Middle frontal gyrus (tissue), 1 donor: ENCODE measurements at regions not wholly inside any gene's neighbourhood (a gene's known extent, or its start where the extent isn't known, plus 50 kb on each side); places are given as distances from the start of the nearest gene placed in this dataset.
"Not testable (repeated sequence)": the region's sequence is repeated elsewhere in the genome, so short reads cannot be mapped to it uniquely, and the experiment has no call there.

ENCODE experiments used
- DNase-seq: peaks from one replicate; pipeline ENCODE4 v3.0.0-alpha.2; 2015; ENCODE audit warnings: low spot score; ENCODE audit errors: extremely low spot score

DNA sequence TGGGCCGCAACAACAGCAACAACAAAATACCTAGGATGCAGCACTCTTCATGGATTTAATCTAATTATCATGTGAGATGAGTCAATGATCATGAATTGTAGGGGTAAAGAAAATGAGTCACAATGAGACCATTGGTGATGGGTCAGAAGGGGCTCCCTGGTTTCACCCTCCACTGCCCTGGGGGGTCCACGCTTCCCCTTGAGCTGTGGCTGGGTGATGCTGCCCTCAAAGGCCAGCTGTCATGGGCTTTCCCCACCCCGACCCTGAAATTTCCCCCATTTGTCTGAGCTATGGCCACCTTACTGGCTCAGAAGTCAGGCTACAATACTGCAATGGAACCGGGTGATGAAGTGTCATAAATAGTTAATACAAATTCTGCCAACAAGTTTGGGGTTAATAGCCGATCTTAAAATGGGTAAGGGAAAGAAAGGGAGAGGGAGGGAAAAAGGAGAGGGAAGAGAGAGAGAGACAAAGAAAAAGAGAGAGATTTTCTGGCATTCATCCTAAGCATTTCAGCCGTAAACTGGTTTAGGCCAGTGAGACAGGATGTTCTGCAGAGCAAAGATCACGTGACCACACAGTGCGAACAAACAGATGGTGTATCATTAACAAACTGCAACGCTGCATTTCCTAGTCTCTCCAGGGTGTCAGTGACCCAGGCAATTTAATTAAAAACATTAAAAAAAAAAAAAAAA is 143.4 kb upstream of the ERRFI1 start:
- no peak for DNase-seq

GRCh38 chr1:8167936-8168335 is 141.8 kb upstream of the ERRFI1 start:
- no peak for DNase-seq

DNA sequence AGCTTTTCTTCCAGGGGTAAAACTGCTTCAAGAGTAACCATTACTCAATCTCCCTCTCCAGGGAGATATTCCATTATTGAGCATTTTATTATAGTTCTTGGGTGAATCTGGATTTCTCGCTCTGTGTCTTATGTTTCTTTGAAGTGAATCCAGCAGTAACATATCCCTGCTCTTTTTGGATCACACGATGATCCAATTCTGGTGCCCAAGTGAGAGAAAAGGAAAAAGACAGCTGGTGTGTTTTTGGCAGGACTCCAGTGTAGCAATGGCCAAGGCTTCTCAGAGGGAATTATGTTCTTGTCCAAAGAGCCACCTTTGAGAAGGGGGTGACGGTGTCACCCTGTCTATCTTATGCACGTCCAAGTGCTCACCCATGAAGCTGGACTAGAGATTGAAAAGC is 140.3 kb upstream of the ERRFI1 start:
- peak; percentile 31 for DNase-seq

DNA sequence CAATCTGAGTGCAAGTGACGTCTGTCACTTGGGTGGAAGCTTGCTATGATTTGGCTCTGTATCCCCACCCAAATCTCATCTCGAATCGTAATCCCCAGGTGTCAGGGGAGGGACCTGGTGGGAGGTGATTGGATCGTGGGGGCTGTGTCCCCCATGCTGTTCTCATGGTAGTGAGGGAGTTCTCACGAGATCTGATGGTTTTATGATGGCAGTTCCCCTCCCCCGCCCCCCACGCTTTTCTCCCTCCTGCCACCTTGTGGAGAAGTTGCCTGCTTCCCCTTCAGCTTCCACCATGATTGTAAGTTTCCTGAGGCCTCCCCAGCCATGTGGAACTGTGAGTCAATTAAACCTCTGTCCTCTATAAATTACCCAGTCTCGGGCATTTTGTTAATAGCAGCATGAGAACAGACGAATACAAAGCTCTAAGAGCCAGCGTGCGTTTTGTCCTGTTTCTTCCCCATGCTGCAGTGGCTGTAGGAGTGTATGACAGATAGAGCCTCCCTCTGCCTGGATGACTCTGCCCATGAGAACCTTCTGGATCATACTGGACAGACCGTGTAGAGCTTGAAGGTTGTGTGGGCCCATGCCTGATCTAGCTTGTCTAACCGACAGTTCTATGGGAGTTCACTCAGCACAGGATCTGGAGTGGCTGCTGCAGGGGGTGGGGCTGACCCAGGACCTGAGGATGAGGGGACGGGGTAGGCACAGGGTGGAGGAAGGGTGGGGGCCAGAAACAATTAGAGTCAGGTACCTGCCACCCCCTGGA is 139.7 kb upstream of the ERRFI1 start:
- no peak for DNase-seq

GRCh38 chr1:8164670-8165069 is 138.6 kb upstream of the ERRFI1 start:
- DNase-seq: no peak

- DNase-seq: no peak
Observed at GRCh38 chr1:8163039-8163438, 136.9 kb upstream of the ERRFI1 start.

DNA sequence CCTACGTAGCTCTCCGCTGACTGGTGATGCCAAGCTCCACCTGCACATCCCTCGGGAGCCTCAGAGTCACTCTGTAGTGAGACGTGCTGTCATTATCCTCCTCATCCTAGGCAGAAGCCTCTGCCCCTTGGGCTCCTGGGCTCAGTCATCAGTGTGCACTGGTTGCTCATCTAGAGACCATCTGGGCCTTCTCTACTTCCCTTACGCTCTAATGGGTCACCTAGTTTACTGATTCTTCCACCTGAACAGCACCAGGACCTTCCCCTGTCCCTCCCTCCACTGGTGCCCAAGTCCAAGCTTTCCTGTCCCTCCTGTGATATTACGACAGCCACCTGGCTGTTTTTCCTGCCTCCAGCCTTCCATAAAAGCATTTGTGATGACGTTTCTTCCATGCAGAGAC is 136.1 kb upstream of the ERRFI1 start:
- DNase-seq: no peak

DNA sequence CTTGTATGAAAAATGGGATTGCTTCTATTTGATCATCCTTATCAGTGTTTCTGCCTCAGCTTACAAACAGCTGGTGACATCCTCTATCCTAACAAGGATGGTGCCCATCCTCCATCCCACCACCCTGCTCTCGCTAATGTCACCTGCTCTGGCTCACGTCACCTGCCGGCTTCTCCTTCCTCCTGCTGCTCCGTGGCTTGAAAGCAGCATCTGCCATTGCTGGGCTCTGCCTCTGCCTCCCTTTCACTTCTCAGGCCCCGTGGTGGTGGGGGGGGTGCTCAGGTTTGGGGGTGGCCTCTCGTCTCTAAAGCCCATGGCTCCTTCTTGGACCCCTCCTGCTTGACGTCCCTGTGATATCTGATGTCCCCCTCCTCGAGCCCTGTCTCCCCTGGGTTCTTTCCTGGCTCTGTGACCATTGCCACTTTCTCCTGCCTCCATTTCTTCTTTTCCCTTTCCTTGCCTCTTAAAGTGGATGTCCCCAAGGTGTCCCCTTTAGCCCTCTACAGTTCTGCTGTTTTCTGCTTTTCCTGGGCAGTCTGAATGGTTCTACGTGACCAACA is 135.5 kb upstream of the ERRFI1 start:
- no peak for DNase-seq

- DNase-seq: no peak
Observed at GRCh38 chr1:8159470-8160024, 133.4 kb upstream of the ERRFI1 start.

- no peak for DNase-seq
Observed at GRCh38 chr1:8158995-8159394, 132.9 kb upstream of the ERRFI1 start.

DNA sequence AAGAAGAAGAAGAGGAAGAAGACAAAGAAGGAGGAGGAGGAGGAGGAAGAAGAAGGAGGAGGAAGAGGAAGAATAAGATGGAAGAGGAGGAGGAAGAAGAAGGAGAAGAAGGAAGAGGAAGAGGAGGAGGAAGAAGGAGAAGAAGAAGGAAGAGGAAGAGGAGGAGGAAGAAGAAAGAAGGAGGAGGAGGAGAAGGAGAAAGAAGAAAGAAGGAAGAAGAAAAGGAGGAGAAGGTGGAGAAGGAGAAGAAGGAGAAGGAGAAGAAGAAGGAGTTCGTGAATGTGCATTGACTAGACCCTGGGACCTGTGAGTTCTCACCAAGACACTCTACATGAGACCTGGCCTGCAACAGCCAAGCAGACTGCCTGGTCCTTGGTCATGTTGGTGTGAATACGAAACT is 131.7 kb upstream of the ERRFI1 start:
- DNase-seq: no peak

- no peak for DNase-seq
Observed at GRCh38 chr1:8155528-8156186, 129.5 kb upstream of the ERRFI1 start.

DNA sequence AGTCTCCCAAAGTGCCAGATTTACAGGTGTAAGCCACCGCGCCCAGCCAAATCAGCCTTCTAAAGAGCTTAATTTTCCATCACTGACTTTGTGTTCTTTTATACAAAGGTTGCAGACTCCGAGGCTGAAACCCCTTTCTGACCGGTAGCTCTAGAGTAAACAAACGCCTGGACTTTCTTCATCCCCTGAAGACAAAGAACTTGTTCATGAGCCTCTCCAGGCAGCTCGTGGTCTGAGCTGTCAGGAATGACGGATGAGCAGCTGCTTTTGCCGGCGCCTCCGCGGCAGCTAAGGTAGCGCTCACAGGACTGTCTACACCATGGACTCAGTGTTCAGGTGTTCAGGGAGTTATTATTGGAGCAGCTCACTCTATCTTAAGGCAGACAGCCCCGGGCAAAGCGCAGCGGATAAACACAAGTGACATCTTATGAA is 128.5 kb upstream of the ERRFI1 start:
- DNase-seq: no peak

GRCh38 chr1:8153961-8154360 is 127.9 kb upstream of the ERRFI1 start:
- DNase-seq: no peak

GRCh38 chr1:8152731-8153702 is 126.9 kb upstream of the ERRFI1 start:
- no peak for DNase-seq

DNA sequence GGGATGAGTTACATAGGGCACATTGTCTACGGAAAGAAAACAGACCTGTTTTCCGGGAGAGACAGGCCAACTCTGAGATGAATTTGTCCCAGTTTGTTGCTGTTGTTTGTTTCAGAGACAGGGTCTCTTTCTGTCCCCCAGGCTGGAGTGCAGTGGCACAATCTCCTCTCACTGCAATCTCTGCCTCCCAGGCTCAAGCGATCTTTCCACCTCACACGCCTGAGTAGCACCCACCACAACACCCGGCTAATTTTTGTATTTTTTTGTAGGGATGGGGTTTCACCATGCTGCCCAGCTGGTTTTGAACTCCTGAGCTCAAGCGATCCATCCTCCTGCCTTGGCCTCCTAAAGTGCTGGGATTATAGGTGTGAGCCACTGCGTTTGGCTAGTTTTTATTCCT is 125.5 kb upstream of the ERRFI1 start:
- no peak for DNase-seq

GRCh38 chr1:8149756-8150155 is 123.6 kb upstream of the ERRFI1 start:
- not testable (repeated sequence) for DNase-seq

DNA sequence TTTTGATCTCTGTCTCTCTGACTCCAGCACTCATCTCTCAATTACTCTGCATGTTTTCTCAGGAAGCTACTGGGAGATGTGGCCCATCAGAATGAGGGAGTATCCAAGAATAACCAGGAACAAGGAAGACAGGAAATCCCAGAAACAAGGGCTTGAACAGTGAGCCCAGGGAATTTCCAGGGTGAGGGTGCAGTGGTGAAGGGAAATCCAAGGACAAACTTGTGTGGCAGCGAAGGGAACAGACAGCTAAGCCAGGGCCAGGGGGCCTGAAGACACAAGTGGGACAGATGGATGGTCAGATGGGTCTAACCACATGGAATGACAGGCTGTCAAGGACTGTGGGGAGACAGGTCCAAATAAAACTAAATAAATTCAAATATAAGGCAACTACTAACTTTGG is 121.8 kb upstream of the ERRFI1 start:
- no peak for DNase-seq

- no peak for DNase-seq
Observed at GRCh38 chr1:8146257-8146855, 120.2 kb upstream of the ERRFI1 start.

- no peak for DNase-seq
Observed at GRCh38 chr1:8145545-8146202, 119.6 kb upstream of the ERRFI1 start.
